B cell (primary cell): ENCODE measurements at regions not wholly inside any gene's neighbourhood (a gene's known extent, or its start where the extent isn't known, plus 50 kb on each side); places are given as distances from the start of the nearest gene placed in this dataset.

Source experiments
- CTCF ChIP-seq: fragments of 200-600 bp; IDR thresholded peaks from one replicate; pipeline ENCODE4 v1.8.0; 2022; ENCODE audit warnings: antibody characterized with exemption, mild to moderate bottlenecking
- EZH2 ChIP-seq: IDR thresholded peaks from 2 replicates; pipeline ENCODE4 v1.6.1; 2012; ENCODE audit warnings: borderline replicate concordance, low read depth, mild to moderate bottlenecking, moderate library complexity, low read length; ENCODE audit not compliant: insufficient read depth, poor library complexity, severe bottlenecking

GRCh38 chr14:98008381-98009113 is 1211.4 kb downstream of the VRK1 start:
- TF ChIP-seq CTCF (no peak), EZH2 (no peak)
